Gastrocnemius medialis (tissue), 4 donors: ENCODE measurements at regions not wholly inside any gene's neighbourhood (a gene's known extent, or its start where the extent isn't known, plus 50 kb on each side); places are given as distances from the start of the nearest gene placed in this dataset.

ENCODE experiments used
- ATAC-seq, 2 donors: fragments of 150-250 bp; one replicate each; pipeline ENCODE4 v1.9.1; 2016
- DNase-seq, 2 donors: peaks; one replicate each; pipeline ENCODE4 v3.0.0-alpha.2; 2019
- H3K27ac ChIP-seq, 4 donors: fragments of 200-600 bp; sonication (generic); 1 replicate in 1 of 4; 2 replicates in 3 of 4; pipeline ENCODE4 v1.5.1; 2016 to 2018; ENCODE audit warnings: mild to moderate bottlenecking in 2 of 4, moderate library complexity in 1 of 4
- H3K27me3 ChIP-seq, 3 donors: fragments of 200-600 bp; sonication (generic) in 2 of 3; 1 replicate in 1 of 3; 2 replicates in 2 of 3; pipeline versions ENCODE4 v1.5.1 to v1.6.0; 2016 to 2019; ENCODE audit warnings: mild to moderate bottlenecking in 1 of 3, moderate library complexity in 1 of 3
- H3K36me3 ChIP-seq, 2 donors: fragments of 200-600 bp; sonication (generic) in 1 of 2; one replicate each; pipeline ENCODE4 v1.5.1; 2017 to 2018
- H3K4me1 ChIP-seq, 2 donors: fragments of 200-600 bp; sonication (generic) in 1 of 2; one replicate each; pipeline ENCODE4 v1.5.1; 2016 to 2017; ENCODE audit warnings: mild to moderate bottlenecking in 2 of 2
- H3K4me3 ChIP-seq, 4 donors: fragments of 200-600 bp; sonication (generic) in 3 of 4; 1 replicate in 1 of 4; 2 replicates in 3 of 4; pipeline ENCODE4 v1.5.1; 2016 to 2019; ENCODE audit warnings: mild to moderate bottlenecking in 2 of 4
- H3K9me3 ChIP-seq, 3 donors: fragments of 200-600 bp; sonication (generic) in 2 of 3; 1 replicate in 1 of 3; 2 replicates in 2 of 3; pipeline ENCODE4 v1.5.1; 2016 to 2019
- POLR2A ChIP-seq, 2 donors: fragments of 450-650 bp; IDR thresholded peaks; one replicate each; pipeline ENCODE4 v1.6.1; 2017; ENCODE audit warnings: antibody characterized with exemption in 2 of 2, mild to moderate bottlenecking in 2 of 2, moderate library complexity in 2 of 2
- in situ Hi-C, 4 donors: fragments of 200-750 bp; cut with MboI; loops; one replicate each; pipeline versions ENCODE4 v1.15.0 to v1.8.0; 2017; ENCODE audit warnings: low sequenced_read_pairs in 4 of 4
- intact Hi-C: fragments of 100-400 bp; cut with DNase I; formaldehyde crosslinking; loops from one replicate; pipeline ENCODE4 v1.15.1; 2023; ENCODE audit warnings: low total_unique reads
- TF ChIP-seq, protein P1 (sequence below), 5 experiments: fragments of 450-650 bp in 3 of 5; fragments of 200-600 bp in 2 of 5; sonication (generic) in 2 of 5; IDR thresholded peaks in 4 of 5; conservative IDR thresholded peaks in 1 of 5; 1 replicate in 4 of 5; 2 replicates in 1 of 5; pipeline ENCODE4 v1.5.1; 2016 to 2019; ENCODE audit warnings: antibody characterized with exemption in 5 of 5, mild to moderate bottlenecking in 3 of 5, moderate library complexity in 3 of 5

DNA sequence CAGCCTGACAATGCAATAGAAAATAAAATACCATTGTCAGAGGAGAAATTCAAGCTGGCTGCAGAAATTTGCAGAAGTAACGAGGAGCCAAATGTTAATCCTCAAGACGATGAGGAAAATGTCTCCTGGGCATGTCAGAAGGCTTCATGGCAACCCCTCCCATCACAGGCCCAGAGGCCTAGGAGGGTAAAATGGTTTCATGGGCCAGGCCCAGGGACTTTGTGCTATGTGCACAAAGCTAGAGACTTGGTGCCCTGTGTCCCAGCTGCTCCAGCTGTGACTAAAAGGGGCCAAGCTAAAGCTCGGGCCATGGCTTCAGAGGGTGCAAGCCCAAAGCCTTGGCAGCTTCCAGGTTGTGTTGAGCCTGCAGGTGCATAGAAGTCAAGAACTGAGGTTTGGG, 431.7 kb downstream of the LMO7 start:
- no peak overlapping the region for H3K4me3 ChIP-seq
- H3K27ac ChIP-seq, result no peak overlapping the region
- in situ Hi-C loops (no loop called here), intact Hi-C loops (no loop called here)
- TF ChIP-seq POLR2A (IDR thresholded peaks at IDR 0.05), result no peak
- TF ChIP-seq, protein P1, sequence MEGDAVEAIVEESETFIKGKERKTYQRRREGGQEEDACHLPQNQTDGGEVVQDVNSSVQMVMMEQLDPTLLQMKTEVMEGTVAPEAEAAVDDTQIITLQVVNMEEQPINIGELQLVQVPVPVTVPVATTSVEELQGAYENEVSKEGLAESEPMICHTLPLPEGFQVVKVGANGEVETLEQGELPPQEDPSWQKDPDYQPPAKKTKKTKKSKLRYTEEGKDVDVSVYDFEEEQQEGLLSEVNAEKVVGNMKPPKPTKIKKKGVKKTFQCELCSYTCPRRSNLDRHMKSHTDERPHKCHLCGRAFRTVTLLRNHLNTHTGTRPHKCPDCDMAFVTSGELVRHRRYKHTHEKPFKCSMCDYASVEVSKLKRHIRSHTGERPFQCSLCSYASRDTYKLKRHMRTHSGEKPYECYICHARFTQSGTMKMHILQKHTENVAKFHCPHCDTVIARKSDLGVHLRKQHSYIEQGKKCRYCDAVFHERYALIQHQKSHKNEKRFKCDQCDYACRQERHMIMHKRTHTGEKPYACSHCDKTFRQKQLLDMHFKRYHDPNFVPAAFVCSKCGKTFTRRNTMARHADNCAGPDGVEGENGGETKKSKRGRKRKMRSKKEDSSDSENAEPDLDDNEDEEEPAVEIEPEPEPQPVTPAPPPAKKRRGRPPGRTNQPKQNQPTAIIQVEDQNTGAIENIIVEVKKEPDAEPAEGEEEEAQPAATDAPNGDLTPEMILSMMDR (IDR thresholded peaks at IDR 0.05 in 4 of 5, conservative IDR thresholded peaks at IDR 0.05 in 1 of 5), result no peak
- H3K9me3 ChIP-seq, result no peaks in the 10 kb centered on the region
- no peaks in the 10 kb centered on the region for H3K27me3 ChIP-seq
- DNase-seq (no peak), ATAC-seq (no peak)
- no peaks in the 10 kb centered on the region for H3K4me1 ChIP-seq
- H3K36me3 ChIP-seq, result no peaks in the 10 kb centered on the region

DNA sequence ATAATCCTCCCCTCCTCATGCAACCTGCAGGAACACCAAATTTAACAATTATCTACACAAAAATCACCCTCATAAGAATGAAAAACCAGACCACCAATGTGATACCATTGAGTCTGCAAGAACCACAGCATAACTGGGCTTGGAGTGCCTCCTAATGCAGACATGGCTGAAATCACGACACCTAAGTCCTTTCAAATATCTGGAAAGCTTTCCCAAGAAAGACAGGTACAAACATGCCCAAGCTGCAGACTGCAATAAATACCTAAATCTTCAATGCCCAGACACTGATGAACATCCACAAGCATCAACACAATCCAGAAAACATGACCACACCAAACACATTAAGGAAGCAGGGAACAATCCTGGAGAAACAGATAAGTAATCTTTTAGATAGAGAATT, 417.1 kb downstream of the LMO7 start:
- Histone ChIP-seq H3K27me3 (no peaks in the 10 kb centered on the region), H3K9me3 (no peaks in the 10 kb centered on the region), H3K4me3 (no peak overlapping the region), H3K36me3 (no peaks in the 10 kb centered on the region), H3K27ac (no peak overlapping the region), H3K4me1 (no peaks in the 10 kb centered on the region)
- ATAC-seq (no peak), DNase-seq (no peak)
- TF ChIP-seq, protein P1 (IDR thresholded peaks at IDR 0.05 in 4 of 5, conservative IDR thresholded peaks at IDR 0.05 in 1 of 5), result no peak
- TF ChIP-seq POLR2A (IDR thresholded peaks at IDR 0.05), result no peak
- intact Hi-C loops, result no loop called here
- in situ Hi-C loops, result no loop called here

DNA sequence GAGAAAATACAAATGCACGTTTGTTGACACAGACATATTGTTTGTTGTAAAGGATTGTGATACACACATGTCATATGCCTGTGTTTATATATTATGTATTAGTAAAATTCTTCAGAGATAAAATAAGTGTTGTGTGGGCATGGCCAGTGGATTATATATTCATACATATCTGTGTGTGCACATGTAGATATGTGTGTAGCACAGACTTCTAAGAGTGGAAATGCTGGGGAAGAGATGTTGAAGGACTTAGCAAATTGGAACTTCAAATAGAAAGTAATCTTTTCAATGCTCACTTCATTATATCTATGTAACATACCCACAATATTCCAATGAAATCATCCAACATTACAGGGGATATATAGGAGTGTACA, 413.2 kb downstream of the LMO7 start:
- no peaks in the 10 kb centered on the region for H3K36me3 ChIP-seq
- DNase-seq, result no peak
- H3K9me3 ChIP-seq, result no peaks in the 10 kb centered on the region
- no peak overlapping the region for H3K4me3 ChIP-seq
- TF ChIP-seq, protein P1 (IDR thresholded peaks at IDR 0.05 in 4 of 5, conservative IDR thresholded peaks at IDR 0.05 in 1 of 5), result no peak
- TF ChIP-seq POLR2A (IDR thresholded peaks at IDR 0.05), result no peak
- no peak for ATAC-seq
- intact Hi-C loops, result no loop called here
- H3K27me3 ChIP-seq, result no peaks in the 10 kb centered on the region
- no peaks in the 10 kb centered on the region for H3K4me1 ChIP-seq
- in situ Hi-C loops, result no loop called here
- no peak overlapping the region for H3K27ac ChIP-seq

GRCh38 chr13:76048675-76049375, 412.7 kb downstream of the LMO7 start:
- Histone ChIP-seq H3K9me3 (no peaks in the 10 kb centered on the region), H3K4me1 (no peaks in the 10 kb centered on the region), H3K36me3 (no peaks in the 10 kb centered on the region), H3K27ac (no peak overlapping the region), H3K4me3 (no peak overlapping the region), H3K27me3 (no peaks in the 10 kb centered on the region)
- intact Hi-C loops (no loop called here), in situ Hi-C loops (no loop called here)
- TF ChIP-seq, protein P1 (IDR thresholded peaks at IDR 0.05 in 4 of 5, conservative IDR thresholded peaks at IDR 0.05 in 1 of 5), result no peak
- TF ChIP-seq POLR2A (IDR thresholded peaks at IDR 0.05), result no peak
- DNase-seq, result no peak
- no peak for ATAC-seq

DNA sequence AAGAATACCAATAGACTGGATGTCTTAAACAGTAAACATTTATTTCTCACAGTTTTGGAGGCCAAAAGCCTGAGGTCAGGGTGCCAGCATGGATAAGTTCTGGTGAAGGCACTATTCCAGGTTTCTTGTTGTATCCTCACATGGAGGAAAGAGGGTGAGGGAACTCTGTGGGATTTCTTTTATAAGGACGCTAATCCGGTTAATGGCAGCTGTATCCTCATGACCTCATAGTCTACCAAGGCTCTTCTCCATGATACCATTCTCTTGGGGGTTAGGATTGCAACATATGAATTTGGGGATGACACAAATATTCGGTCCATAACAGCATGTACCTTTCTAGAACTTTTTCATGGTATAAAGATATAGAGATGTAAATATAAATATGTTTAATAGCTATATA, 412.0 kb downstream of the LMO7 start:
- H3K4me3 ChIP-seq, result no peak overlapping the region
- H3K4me1 ChIP-seq, result no peaks in the 10 kb centered on the region
- in situ Hi-C loops (no loop called here), intact Hi-C loops (no loop called here)
- TF ChIP-seq POLR2A (IDR thresholded peaks at IDR 0.05), result no peak
- TF ChIP-seq, protein P1 (IDR thresholded peaks at IDR 0.05 in 4 of 5, conservative IDR thresholded peaks at IDR 0.05 in 1 of 5), result no peak
- no peak overlapping the region for H3K27ac ChIP-seq
- no peak for DNase-seq
- no peaks in the 10 kb centered on the region for H3K9me3 ChIP-seq
- H3K27me3 ChIP-seq, result no peaks in the 10 kb centered on the region
- H3K36me3 ChIP-seq, result no peaks in the 10 kb centered on the region
- ATAC-seq, result no peak
